ENCODE measurements at regions not wholly inside any gene's neighbourhood (a gene's known extent, or its start where the extent isn't known, plus 50 kb on each side); places are given as distances from the start of the nearest gene placed in this dataset.

DNA sequence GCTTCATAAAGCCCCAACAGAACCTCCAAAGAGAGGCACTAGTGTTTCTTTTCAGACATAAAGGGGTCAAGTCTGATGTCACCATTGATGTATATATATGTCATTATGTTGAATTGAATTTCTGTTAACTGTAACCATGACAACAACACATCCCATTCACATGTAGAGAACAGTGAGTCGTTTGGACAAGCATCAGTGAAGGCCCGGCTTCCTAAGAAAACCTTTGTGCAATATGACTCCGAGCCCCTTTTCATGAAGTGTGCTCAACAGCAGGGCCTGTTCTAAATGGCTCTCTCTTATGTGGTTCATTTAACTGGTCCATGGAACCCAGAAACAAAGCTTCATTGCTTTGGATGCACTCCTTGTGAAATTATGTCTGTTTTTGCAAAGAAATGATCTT is 67.2 kb upstream of the UBL3 start (continued):
- TF ChIP-seq ZNF571 (tag by site-specific recombination; IDR thresholded peaks at IDR 0.05) (no peak), ZNF426 (tag by site-specific recombination; IDR thresholded peaks at IDR 0.05) (no peak), ZNF48 (tag by site-specific recombination; IDR thresholded peaks at IDR 0.05) (no peak)
- TF ChIP-seq, protein P1, sequence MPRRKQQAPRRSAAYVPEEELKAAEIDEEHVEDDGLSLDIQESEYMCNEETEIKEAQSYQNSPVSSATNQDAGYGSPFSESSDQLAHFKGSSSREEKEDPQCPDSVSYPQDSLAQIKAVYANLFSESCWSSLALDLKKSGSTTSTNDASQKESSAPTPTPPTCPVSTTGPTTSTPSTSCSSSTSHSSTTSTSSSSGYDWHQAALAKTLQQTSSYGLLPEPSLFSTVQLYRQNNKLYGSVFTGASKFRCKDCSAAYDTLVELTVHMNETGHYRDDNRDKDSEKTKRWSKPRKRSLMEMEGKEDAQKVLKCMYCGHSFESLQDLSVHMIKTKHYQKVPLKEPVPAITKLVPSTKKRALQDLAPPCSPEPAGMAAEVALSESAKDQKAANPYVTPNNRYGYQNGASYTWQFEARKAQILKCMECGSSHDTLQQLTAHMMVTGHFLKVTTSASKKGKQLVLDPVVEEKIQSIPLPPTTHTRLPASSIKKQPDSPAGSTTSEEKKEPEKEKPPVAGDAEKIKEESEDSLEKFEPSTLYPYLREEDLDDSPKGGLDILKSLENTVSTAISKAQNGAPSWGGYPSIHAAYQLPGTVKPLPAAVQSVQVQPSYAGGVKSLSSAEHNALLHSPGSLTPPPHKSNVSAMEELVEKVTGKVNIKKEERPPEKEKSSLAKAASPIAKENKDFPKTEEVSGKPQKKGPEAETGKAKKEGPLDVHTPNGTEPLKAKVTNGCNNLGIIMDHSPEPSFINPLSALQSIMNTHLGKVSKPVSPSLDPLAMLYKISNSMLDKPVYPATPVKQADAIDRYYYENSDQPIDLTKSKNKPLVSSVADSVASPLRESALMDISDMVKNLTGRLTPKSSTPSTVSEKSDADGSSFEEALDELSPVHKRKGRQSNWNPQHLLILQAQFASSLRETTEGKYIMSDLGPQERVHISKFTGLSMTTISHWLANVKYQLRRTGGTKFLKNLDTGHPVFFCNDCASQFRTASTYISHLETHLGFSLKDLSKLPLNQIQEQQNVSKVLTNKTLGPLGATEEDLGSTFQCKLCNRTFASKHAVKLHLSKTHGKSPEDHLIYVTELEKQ (tag by site-specific recombination; IDR thresholded peaks at IDR 0.05; ENCODE audit: borderline replicate concordance), result no peak

GRCh38 chr13:29914581-29914980 is 64.2 kb upstream of the UBL3 start:
- no peaks in the 10 kb centered on the region for H3K9me3 ChIP-seq (ENCODE audit: control insufficient read depth, insufficient read depth, low read depth, low read length)

More at GRCh38 chr13:29914581-29914980, 64.2 kb upstream of the UBL3 start:
- Histone ChIP-seq H3K4me1 (ENCODE audit: control insufficient read depth, insufficient read depth, low read length) (peaks cover under 1% of the 10 kb centered on the region; the same call in 1 of the 2 replicates), H3K27ac (ENCODE audit: extremely low read depth, low read depth, low read length) (no peak overlapping the region), H3K36me3 (ENCODE audit: control insufficient read depth in 2 of 2, insufficient read depth in 1 of 2, low read length in 2 of 2) (no peaks in the 10 kb centered on the region), H3K4me3 (ENCODE audit: low read depth, low read length) (no peak overlapping the region)
- TF ChIP-seq, protein P2, sequence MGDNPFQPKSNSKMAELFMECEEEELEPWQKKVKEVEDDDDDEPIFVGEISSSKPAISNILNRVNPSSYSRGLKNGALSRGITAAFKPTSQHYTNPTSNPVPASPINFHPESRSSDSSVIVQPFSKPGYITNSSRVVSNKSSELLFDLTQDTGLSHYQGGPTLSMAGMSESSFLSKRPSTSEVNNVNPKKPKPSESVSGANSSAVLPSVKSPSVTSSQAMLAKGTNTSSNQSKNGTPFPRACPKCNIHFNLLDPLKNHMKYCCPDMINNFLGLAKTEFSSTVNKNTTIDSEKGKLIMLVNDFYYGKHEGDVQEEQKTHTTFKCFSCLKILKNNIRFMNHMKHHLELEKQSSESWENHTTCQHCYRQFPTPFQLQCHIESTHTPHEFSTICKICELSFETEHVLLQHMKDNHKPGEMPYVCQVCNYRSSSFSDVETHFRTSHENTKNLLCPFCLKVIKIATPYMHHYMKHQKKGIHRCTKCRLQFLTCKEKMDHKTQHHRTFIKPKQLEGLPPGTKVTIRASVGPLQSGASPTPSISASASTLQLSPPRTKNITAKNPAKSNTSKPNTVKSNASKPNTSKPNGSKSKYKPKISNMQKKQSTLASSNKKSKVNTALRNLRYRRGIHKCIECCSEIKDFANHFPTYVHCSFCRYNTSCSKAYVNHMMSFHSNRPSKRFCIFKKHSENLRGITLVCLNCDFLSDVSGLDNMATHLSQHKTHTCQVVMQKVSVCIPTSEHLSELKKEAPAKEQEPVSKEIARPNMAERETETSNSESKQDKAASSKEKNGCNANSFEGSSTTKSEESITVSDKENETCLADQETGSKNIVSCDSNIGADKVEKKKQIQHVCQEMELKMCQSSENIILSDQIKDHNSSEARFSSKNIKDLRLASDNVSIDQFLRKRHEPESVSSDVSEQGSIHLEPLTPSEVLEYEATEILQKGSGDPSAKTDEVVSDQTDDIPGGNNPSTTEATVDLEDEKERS (tag by site-specific recombination; IDR thresholded peaks at IDR 0.05), result no peak
- TF ChIP-seq BCL11A (tag by site-specific recombination; IDR thresholded peaks at IDR 0.05; ENCODE audit: low read depth) (no peak), ZNF174 (tag by site-specific recombination; IDR thresholded peaks at IDR 0.05) (no peak), ZNF548 (tag by site-specific recombination; IDR thresholded peaks at IDR 0.05) (no peak), ZNF169 (tag by site-specific recombination; IDR thresholded peaks at IDR 0.05) (no peak), ELK4 (IDR thresholded peaks at IDR 0.05; ENCODE audit: borderline replicate concordance, low read depth, low read length) (no peak), ZNF10 (tag by site-specific recombination; IDR thresholded peaks at IDR 0.05) (no peak), ZNF707 (tag by site-specific recombination; IDR thresholded peaks at IDR 0.05) (no peak), ZNF549 (tag by site-specific recombination; IDR thresholded peaks at IDR 0.05) (no peak), ZNF23 (tag by site-specific recombination; IDR thresholded peaks at IDR 0.05; ENCODE audit: borderline replicate concordance) (no peak), OSR2 (tag by site-specific recombination; IDR thresholded peaks at IDR 0.05) (no peak)
- TF ChIP-seq, protein P3, sequence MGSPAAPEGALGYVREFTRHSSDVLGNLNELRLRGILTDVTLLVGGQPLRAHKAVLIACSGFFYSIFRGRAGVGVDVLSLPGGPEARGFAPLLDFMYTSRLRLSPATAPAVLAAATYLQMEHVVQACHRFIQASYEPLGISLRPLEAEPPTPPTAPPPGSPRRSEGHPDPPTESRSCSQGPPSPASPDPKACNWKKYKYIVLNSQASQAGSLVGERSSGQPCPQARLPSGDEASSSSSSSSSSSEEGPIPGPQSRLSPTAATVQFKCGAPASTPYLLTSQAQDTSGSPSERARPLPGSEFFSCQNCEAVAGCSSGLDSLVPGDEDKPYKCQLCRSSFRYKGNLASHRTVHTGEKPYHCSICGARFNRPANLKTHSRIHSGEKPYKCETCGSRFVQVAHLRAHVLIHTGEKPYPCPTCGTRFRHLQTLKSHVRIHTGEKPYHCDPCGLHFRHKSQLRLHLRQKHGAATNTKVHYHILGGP (tag by site-specific recombination; IDR thresholded peaks at IDR 0.05), result no peak
- TF ChIP-seq, protein P4, sequence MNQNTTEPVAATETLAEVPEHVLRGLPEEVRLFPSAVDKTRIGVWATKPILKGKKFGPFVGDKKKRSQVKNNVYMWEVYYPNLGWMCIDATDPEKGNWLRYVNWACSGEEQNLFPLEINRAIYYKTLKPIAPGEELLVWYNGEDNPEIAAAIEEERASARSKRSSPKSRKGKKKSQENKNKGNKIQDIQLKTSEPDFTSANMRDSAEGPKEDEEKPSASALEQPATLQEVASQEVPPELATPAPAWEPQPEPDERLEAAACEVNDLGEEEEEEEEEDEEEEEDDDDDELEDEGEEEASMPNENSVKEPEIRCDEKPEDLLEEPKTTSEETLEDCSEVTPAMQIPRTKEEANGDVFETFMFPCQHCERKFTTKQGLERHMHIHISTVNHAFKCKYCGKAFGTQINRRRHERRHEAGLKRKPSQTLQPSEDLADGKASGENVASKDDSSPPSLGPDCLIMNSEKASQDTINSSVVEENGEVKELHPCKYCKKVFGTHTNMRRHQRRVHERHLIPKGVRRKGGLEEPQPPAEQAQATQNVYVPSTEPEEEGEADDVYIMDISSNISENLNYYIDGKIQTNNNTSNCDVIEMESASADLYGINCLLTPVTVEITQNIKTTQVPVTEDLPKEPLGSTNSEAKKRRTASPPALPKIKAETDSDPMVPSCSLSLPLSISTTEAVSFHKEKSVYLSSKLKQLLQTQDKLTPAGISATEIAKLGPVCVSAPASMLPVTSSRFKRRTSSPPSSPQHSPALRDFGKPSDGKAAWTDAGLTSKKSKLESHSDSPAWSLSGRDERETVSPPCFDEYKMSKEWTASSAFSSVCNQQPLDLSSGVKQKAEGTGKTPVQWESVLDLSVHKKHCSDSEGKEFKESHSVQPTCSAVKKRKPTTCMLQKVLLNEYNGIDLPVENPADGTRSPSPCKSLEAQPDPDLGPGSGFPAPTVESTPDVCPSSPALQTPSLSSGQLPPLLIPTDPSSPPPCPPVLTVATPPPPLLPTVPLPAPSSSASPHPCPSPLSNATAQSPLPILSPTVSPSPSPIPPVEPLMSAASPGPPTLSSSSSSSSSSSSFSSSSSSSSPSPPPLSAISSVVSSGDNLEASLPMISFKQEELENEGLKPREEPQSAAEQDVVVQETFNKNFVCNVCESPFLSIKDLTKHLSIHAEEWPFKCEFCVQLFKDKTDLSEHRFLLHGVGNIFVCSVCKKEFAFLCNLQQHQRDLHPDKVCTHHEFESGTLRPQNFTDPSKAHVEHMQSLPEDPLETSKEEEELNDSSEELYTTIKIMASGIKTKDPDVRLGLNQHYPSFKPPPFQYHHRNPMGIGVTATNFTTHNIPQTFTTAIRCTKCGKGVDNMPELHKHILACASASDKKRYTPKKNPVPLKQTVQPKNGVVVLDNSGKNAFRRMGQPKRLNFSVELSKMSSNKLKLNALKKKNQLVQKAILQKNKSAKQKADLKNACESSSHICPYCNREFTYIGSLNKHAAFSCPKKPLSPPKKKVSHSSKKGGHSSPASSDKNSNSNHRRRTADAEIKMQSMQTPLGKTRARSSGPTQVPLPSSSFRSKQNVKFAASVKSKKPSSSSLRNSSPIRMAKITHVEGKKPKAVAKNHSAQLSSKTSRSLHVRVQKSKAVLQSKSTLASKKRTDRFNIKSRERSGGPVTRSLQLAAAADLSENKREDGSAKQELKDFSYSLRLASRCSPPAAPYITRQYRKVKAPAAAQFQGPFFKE (tag by site-specific recombination; IDR thresholded peaks at IDR 0.05; ENCODE audit: borderline replicate concordance), result no peak
- TF ChIP-seq, protein P5, sequence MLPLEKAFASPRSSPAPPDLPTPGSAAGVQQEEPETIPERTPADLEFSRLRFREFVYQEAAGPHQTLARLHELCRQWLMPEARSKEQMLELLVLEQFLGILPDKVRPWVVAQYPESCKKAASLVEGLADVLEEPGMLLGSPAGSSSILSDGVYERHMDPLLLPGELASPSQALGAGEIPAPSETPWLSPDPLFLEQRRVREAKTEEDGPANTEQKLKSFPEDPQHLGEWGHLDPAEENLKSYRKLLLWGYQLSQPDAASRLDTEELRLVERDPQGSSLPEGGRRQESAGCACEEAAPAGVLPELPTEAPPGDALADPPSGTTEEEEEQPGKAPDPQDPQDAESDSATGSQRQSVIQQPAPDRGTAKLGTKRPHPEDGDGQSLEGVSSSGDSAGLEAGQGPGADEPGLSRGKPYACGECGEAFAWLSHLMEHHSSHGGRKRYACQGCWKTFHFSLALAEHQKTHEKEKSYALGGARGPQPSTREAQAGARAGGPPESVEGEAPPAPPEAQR (tag by site-specific recombination; IDR thresholded peaks at IDR 0.05), result no peak
- TF ChIP-seq, protein P6, sequence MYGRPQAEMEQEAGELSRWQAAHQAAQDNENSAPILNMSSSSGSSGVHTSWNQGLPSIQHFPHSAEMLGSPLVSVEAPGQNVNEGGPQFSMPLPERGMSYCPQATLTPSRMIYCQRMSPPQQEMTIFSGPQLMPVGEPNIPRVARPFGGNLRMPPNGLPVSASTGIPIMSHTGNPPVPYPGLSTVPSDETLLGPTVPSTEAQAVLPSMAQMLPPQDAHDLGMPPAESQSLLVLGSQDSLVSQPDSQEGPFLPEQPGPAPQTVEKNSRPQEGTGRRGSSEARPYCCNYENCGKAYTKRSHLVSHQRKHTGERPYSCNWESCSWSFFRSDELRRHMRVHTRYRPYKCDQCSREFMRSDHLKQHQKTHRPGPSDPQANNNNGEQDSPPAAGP (tag by site-specific recombination; IDR thresholded peaks at IDR 0.05), result no peak
- CTCF ChIA-PET, result interaction anchor here (0.6 kb wide), 1 partner anchor 776 kb away, joined by 3 read pairs; no protein-coding TSS in a partner anchor
- POLR2A ChIA-PET, result no interaction called here
